GM20000 (cell line): ENCODE measurements at regions not wholly inside any gene's neighbourhood (a gene's known extent, or its start where the extent isn't known, plus 50 kb on each side); places are given as distances from the start of the nearest gene placed in this dataset.
"Not testable (repeated sequence)": the region's sequence is repeated elsewhere in the genome, so short reads cannot be mapped to it uniquely, and the experiment has no call there.

Source experiments
- DNase-seq: peaks from one replicate; pipeline ENCODE4 v3.0.0; 2012; ENCODE audit warnings: low spot score
- CTCF ChIP-seq: IDR thresholded peaks from 2 replicates; pipeline ENCODE4 v1.5.1; 2012; ENCODE audit warnings: mild to moderate bottlenecking, control low read depth; ENCODE audit errors: extremely low read depth, missing control alignments

- no peak for DNase-seq
- TF ChIP-seq CTCF, result no peak
Measured at GRCh38 chr5:82436291-82436690, 158.1 kb upstream of the RPS23 start.

- not testable (repeated sequence) for DNase-seq
Measured at GRCh38 chr5:82434696-82435660, 156.8 kb upstream of the RPS23 start.

- TF ChIP-seq CTCF, result no peak
- no peak for DNase-seq
Measured at GRCh38 chr5:82426464-82427154, 148.5 kb upstream of the RPS23 start.

GRCh38 chr5:82425591-82425990 lies 147.4 kb upstream of the RPS23 start:
- DNase-seq, result no peak
- TF ChIP-seq CTCF, result no peak

GRCh38 chr5:82424211-82424610 lies 146.1 kb upstream of the RPS23 start:
- no peak for DNase-seq
- TF ChIP-seq CTCF, result no peak

- no peak for DNase-seq
- no peak for TF ChIP-seq CTCF
Measured at GRCh38 chr5:82422751-82423181, 144.6 kb upstream of the RPS23 start.

DNA sequence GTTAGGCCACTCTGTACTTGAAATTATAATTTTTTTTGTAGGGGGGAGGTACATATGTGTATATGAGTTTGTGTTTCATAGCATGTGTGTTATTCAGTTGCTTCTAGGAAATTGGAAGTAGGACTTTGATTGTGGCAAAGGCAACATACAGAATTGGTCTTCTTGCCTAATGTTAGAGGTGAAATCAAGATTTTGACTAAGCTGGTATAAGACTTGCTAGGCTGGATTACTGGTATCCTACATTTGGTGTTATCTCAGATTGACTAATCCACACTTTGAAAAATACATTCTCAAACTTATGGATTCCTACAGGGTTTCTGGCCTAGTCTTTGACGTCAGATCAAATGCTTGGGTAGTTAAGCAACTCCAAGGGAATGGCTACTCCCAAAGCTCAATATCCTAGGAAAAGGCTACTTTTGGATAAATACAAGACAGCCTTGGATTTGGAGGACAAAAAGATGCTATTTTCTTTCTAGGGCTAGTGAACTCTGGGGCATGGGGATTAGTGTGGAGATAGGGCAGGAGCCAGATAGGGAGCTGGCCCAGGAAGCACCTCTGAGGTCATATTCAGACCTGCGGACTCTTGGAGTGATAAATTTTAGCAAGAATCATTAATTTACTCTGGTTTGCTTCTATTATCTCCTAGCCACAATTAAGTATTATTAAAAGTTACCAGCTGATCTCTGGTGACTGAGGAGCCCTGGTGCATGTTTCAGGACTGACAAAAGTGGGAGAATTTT lies 144.0 kb upstream of the RPS23 start:
- DNase-seq, result no peak
- no peak for TF ChIP-seq CTCF
